Skeletal muscle cell (primary cell): ENCODE measurements at regions not wholly inside any gene's neighbourhood (a gene's known extent, or its start where the extent isn't known, plus 50 kb on each side); places are given as distances from the start of the nearest gene placed in this dataset.
"Not testable (repeated sequence)": the region's sequence is repeated elsewhere in the genome, so short reads cannot be mapped to it uniquely, and the experiment has no call there.

Experiments
- DNase-seq: peaks from one replicate; pipeline ENCODE4 v3.0.0-alpha.2; 2010; ENCODE audit warnings: low read depth
- H3K4me3 ChIP-seq: 2 replicates; pipeline ENCODE4 v1.5.1; 2011; ENCODE audit warnings: low read depth, mild to moderate bottlenecking, control low read depth, low read length, moderate library complexity

GRCh38 chr3:163556813-163557523, 1521.3 kb downstream of the SI start:
- no peak overlapping the region for H3K4me3 ChIP-seq
- DNase-seq, result no peak

GRCh38 chr3:163555918-163556317, 1522.4 kb downstream of the SI start:
- no peak overlapping the region for H3K4me3 ChIP-seq
- no peak for DNase-seq

DNA sequence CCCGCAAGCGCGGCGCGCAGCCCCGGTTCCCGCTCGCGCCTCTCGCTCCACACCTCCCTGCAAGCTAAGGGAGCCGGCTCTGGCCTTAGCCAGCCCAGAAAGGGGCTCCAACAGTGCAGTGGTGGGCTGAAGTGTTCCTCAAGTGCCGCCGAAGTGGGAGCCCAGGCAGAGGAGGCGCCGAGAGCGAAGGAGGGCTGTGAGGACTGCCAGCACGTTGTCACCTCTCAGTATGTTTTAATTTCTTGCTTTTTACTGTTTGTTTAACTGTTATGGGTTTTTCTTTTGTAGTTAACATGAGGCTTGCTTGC, 1525.7 kb downstream of the SI start:
- H3K4me3 ChIP-seq, result no peak overlapping the region
- DNase-seq, result no peak

DNA sequence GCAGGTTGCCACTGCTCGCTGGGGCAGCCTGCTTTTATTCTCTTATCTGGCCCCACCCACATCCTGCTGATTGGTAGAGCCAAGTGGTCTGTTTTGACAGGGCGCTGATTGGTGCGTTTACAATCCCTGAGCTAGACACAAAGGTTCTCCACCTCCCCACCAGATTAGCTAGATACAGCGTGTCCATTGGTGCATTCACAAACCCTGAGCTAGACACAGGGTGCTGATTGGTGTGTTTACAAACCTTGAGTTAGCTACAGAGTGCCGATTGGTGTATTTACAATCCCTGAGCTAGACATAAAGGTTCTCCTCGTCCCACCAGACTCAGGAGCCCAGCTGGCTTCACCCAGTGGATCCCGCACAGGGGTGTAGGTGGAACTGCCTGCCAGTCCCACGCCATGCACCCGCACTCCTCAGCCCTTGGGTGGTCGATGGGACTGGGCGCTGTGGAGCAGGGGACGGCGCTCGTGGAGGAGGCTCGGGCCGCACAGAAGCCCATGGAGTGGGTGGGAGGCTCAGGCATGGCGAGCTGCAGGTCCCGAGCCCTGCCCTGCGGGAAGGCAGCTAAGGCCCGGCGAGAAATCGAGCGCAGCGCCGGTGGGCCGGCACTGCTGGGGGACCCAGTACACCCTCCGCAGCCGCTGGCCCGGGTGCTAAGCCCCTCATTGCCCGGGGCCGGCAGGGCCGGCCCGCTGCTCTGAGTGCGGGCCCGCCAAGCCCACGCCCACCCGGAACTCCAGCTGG, 1526.2 kb downstream of the SI start:
- not testable (repeated sequence) for DNase-seq, H3K4me3 ChIP-seq

- DNase-seq, result no peak
- H3K4me3 ChIP-seq, result no peak overlapping the region
These were observed 1530.3 kb downstream of the SI start for GRCh38 chr3:163548015-163548414.

DNA sequence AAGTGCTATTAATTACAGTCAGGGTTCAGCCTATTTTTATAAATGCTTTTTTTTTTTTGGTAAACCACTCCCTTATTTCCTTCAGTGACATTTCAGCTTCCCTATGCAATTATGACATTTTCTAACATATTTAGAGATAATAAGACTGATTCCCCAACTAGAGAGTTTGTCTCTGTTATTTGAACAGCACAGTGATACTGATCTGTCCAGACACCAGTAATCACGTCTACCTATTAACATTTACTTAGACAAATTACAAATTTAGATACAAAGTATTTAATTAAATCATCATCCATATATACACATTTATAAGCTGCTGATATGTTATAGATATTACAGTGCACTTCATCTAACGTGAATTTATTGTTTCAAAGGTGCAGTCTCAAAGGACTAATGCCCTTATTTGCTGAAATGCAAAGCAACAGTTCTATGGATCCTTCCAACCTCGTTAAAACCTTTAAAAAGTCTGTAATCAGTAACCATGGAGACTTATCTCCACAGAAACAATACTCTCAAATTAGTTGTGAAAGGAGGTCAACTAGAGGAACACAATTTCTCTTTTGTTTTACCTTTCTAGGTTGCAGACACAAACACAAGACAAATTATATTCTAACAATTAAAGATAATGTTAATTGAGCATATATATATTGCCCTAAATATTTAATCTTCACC, 1531.1 kb downstream of the SI start:
- no peak for DNase-seq
- H3K4me3 ChIP-seq, result no peak overlapping the region

DNA sequence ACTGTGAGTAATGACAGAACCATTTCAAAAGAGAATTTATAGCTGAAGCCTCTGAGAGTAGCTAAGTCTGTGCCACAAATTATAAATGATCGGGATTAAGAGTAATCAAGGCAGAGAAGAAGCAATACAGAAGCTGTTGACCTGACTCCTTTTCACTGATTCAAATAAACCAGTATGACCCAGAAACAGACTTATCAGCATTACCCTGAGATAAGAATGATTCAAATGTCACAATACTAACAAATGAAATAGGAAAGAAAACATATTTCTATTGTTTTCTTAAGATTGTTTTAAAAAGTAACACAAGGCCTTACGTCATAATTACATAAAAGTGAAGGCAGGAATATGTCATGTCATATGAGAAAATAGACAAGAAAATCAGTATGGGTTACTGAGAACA, 1534.6 kb downstream of the SI start:
- H3K4me3 ChIP-seq, result no peak overlapping the region
- DNase-seq, result no peak

DNA sequence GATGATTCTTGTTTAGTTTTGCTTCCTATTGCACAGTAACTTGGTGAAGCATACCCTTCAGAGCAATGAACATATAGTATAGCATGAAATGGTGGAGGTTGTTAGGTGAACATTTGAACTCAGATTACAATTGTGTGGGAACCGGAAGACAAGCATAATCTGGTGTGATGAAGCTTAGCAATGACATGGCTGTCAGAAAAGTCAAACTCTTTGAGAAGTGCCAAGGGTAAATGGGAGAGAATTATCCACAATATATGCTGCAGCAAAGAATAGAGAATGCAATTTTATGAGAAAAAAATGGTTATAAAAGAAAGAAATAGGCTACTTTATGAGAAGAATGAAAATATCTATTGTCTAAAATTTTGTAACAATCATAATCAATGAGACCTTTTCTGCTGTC, 1536.7 kb downstream of the SI start:
- no peak overlapping the region for H3K4me3 ChIP-seq
- no peak for DNase-seq

- no peak overlapping the region for H3K4me3 ChIP-seq
- no peak for DNase-seq
These were observed 1539.9 kb downstream of the SI start for GRCh38 chr3:163538387-163538786.

GRCh38 chr3:163533381-163533780, 1544.9 kb downstream of the SI start:
- no peak overlapping the region for H3K4me3 ChIP-seq
- DNase-seq, result no peak

DNA sequence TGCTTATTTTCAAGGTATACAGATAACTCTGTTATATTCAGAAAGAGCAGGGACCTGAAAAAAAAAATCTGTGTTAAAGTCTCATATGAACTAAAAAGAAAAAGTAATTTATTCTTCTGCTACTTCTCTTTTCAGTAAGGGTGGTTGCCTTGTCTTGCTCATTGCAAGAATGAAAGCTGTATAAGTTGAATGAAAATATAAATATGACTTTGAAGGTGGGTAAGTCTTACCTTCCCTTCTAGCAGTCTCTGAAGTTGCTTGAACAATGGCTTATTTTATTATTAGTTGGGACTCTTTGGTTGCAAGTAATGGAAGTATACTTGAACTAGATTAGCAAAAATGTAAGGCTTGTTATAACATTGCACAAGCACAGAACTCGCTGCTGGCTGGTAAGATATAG, 1554.9 kb downstream of the SI start:
- DNase-seq, result no peak
- no peak overlapping the region for H3K4me3 ChIP-seq

DNA sequence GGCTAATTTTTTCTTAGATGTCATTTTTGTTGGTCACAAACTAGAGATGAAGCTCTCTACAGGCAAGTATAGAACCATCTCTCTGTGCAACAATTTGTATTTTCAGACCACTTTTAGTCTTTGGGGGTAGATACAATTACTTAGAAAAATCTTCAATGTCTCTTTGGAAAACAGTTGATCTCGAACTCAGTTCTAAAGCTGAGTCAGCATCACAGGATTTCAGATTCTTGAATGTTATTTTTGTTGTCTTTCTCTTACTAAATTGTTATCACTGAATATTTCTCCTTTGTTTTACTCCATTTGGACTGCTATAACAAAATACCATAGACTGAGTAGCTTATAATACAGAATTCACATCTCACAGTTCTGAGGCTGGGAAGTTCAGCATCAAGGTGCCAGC, 1557.0 kb downstream of the SI start:
- no peak for DNase-seq

GRCh38 chr3:163518065-163518464, 1560.2 kb downstream of the SI start:
- no peak overlapping the region for H3K4me3 ChIP-seq
- DNase-seq, result no peak

More for the DNA sequence above, 1557.0 kb downstream of the SI start:
- H3K4me3 ChIP-seq, result no peak overlapping the region

GRCh38 chr3:163513149-163513657, 1565.1 kb downstream of the SI start:
- no peak for DNase-seq
- no peak overlapping the region for H3K4me3 ChIP-seq

DNA sequence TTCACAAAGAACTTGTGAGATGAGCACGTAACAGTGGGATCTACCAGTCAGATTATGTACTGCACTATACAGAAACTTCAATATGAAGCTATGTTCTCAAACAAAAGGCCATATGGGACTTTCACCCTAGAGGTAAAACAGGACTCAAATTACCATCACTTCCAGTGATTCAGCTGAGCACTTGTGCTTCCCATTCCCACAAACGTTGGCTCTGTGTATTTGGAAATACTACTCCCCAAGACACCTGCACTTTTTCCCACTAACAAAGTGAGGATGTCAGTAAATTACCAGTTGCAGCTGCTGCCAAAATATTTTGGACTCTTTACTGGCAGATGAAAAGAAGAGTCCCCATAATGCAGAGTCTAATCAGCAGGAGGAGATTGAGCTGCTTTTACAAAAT, 1570.1 kb downstream of the SI start:
- DNase-seq, result no peak

GRCh38 chr3:163504974-163505373, 1573.3 kb downstream of the SI start:
- no peak overlapping the region for H3K4me3 ChIP-seq
- no peak for DNase-seq

More for the DNA sequence above, 1570.1 kb downstream of the SI start:
- H3K4me3 ChIP-seq, result no peak overlapping the region

GRCh38 chr3:163499736-163500219, 1578.5 kb downstream of the SI start:
- not testable (repeated sequence) for H3K4me3 ChIP-seq, DNase-seq

GRCh38 chr3:163498842-163499735, 1579.2 kb downstream of the SI start:
- not testable (repeated sequence) for H3K4me3 ChIP-seq, DNase-seq

DNA sequence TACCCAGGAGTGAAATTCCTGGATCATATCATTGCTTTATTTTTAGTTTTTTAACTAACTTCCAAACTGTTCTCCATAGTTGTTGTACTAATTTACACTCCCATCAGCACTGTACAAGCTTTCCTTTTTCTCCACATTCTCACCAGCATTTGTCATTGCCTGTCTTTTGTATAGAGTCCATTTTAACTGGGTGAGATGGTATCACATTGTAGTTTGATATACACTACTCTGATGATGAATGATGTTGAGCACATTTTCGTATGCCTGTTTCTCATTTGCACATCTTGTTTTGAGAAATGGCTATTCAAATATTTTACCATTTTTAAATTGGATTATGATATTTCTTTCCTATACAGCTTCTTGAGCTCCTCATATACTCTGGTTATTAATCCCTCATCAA, 1586.6 kb downstream of the SI start:
- no peak overlapping the region for H3K4me3 ChIP-seq
- DNase-seq, result no peak
